Stomach (tissue), 8 donors: ENCODE measurements at regions not wholly inside any gene's neighbourhood (a gene's known extent, or its start where the extent isn't known, plus 50 kb on each side); places are given as distances from the start of the nearest gene placed in this dataset.
A peak's percentile ranks its signal among the peaks of the same experiment; 100 is the strongest.

Source experiments
- DNase-seq, 2 donors: peaks; one replicate each; pipeline versions ENCODE4 v3.0.0 to v3.0.0-alpha.2; 2013 to 2019
- H3K27ac ChIP-seq, 5 donors: fragments of 200-600 bp in 4 of 5; sonication (generic) in 4 of 5; one replicate each; pipeline ENCODE4 v1.5.1; 2013 to 2019; ENCODE audit warnings: mild to moderate bottlenecking in 1 of 5, moderate library complexity in 1 of 5
- H3K27me3 ChIP-seq, 3 donors: fragments of 200-600 bp; sonication (generic); one replicate each; pipeline ENCODE4 v1.5.1; 2017 to 2019; ENCODE audit warnings: mixed run types in 1 of 3
- H3K36me3 ChIP-seq, 4 donors: fragments of 200-600 bp; sonication (generic); 1 replicate in 3 of 4; 2 replicates in 1 of 4; pipeline ENCODE4 v1.5.1; 2016 to 2019
- H3K4me1 ChIP-seq, 4 donors: fragments of 200-600 bp; sonication (generic); one replicate each; pipeline ENCODE4 v1.5.1; 2016 to 2019
- H3K4me3 ChIP-seq, 4 donors: fragments of 200-600 bp; sonication (generic) in 3 of 4; one replicate each; pipeline ENCODE4 v1.5.1; 2016 to 2019; ENCODE audit warnings: mild to moderate bottlenecking in 1 of 4
- H3K9me3 ChIP-seq, 4 donors: fragments of 200-600 bp; sonication (generic); one replicate each; pipeline ENCODE4 v1.5.1; 2016 to 2019
- CTCF ChIP-seq, 7 experiments: fragments of 450-650 bp in 4 of 7; fragments of 200-600 bp in 3 of 7; sonication (generic) in 3 of 7; IDR thresholded peaks; one replicate each; pipeline ENCODE4 v1.5.1; 2016 to 2019; ENCODE audit warnings: antibody characterized with exemption in 7 of 7, control low read depth in 2 of 7, mild to moderate bottlenecking in 1 of 7
- EP300 ChIP-seq: sonication (generic); formaldehyde crosslinking; IDR thresholded peaks from one replicate; pipeline ENCODE4 v1.6.1; 2017; ENCODE audit warnings: antibody characterized with exemption
- POLR2A ChIP-seq, 4 donors: fragments of 450-650 bp; IDR thresholded peaks; one replicate each; pipeline ENCODE4 v1.6.1; 2016; ENCODE audit warnings: antibody characterized with exemption in 4 of 4, control low read depth in 2 of 4, mild to moderate bottlenecking in 1 of 4, moderate library complexity in 1 of 4
- POLR2AphosphoS5 ChIP-seq, 3 donors: sonication (generic); formaldehyde crosslinking; IDR thresholded peaks; one replicate each; pipeline ENCODE4 v1.6.1; 2016; ENCODE audit warnings: antibody characterized with exemption in 3 of 3
- WGBS, 5 donors: extraction: QIAGEN DNeasy Blood & Tissue Kit in 3 of 5; methylation state at CpG; one replicate each; pipeline versions ENCODE4 v1.1.5 to v1.1.7; 2013 to 2018; 5-methylcytosine and 5-hydroxymethylcytosine counted together
- intact Hi-C: fragments of 100-400 bp; cut with DNase I; formaldehyde crosslinking; loops from one replicate; pipeline ENCODE4 v1.15.1; 2023; ENCODE audit warnings: low total_unique reads
- donor health status: healthy with polysubstance abuse.
- donor health status: Bipolar disorder and iron deficiency.
- donor health status: healthy.

GRCh38 chr17:73694491-73694890, 50.2 kb upstream of the SDK2 start:
- TF ChIP-seq POLR2A (IDR thresholded peaks at IDR 0.05) (no peak), CTCF (IDR thresholded peaks at IDR 0.05) (no peak), POLR2AphosphoS5 (IDR thresholded peaks at IDR 0.05) (no peak), EP300 (no peak)
- H3K27ac ChIP-seq = no peak overlapping the region
- H3K9me3 ChIP-seq = no peaks in the 10 kb centered on the region
- H3K4me3 ChIP-seq = no peak overlapping the region
- no peak for DNase-seq
- no peaks in the 10 kb centered on the region for H3K4me1 ChIP-seq
- H3K27me3 ChIP-seq = peaks cover 0 to 14% (median 0%) of the 10 kb centered on the region in 3 donors
- 73 to 92% (median 80%) methylated on average over 2 of the region's 2 CpGs for WGBS, 5 donors
- no peaks in the 10 kb centered on the region for H3K36me3 ChIP-seq
- intact Hi-C loops = no loop called here

GRCh38 chr17:73695035-73695738, 50.9 kb upstream of the SDK2 start:
- 61 to 76% (median 64%) methylated on average over 2 of the region's 2 CpGs for WGBS, 5 donors
- Histone ChIP-seq H3K4me1 (no peaks in the 10 kb centered on the region), H3K27ac (no peak overlapping the region), H3K9me3 (no peaks in the 10 kb centered on the region), H3K4me3 (no peak overlapping the region), H3K36me3 (no peaks in the 10 kb centered on the region), H3K27me3 (peaks cover 0 to 14% (median 0%) of the 10 kb centered on the region in 3 donors)
- intact Hi-C loops = no loop called here
- TF ChIP-seq CTCF (IDR thresholded peaks at IDR 0.05) = no peak
- no peak for TF ChIP-seq POLR2AphosphoS5 (IDR thresholded peaks at IDR 0.05)
- no peak for TF ChIP-seq EP300
- TF ChIP-seq POLR2A (IDR thresholded peaks at IDR 0.05) = no peak
- no peak for DNase-seq

GRCh38 chr17:73696251-73696650, 52.0 kb upstream of the SDK2 start:
- no peak for TF ChIP-seq EP300
- no peak for TF ChIP-seq POLR2AphosphoS5 (IDR thresholded peaks at IDR 0.05)
- TF ChIP-seq POLR2A (IDR thresholded peaks at IDR 0.05) = no peak
- TF ChIP-seq CTCF (IDR thresholded peaks at IDR 0.05) = no peak
- Histone ChIP-seq H3K27ac (no peak overlapping the region), H3K4me1 (no peaks in the 10 kb centered on the region), H3K4me3 (no peak overlapping the region), H3K9me3 (no peaks in the 10 kb centered on the region), H3K27me3 (peaks cover 0 to 6% (median 0%) of the 10 kb centered on the region in 3 donors), H3K36me3 (no peaks in the 10 kb centered on the region)
- DNase-seq = no peak
- intact Hi-C loops = no loop called here
- 90 to 97% (median 92%) methylated on average over 3 of the region's 3 CpGs for WGBS, 5 donors

- no peak overlapping the region for H3K27ac ChIP-seq
- H3K4me3 ChIP-seq = no peak overlapping the region
- intact Hi-C loops = no loop called here
- no peaks in the 10 kb centered on the region for H3K4me1 ChIP-seq
- TF ChIP-seq CTCF (IDR thresholded peaks at IDR 0.05) = no peak
- TF ChIP-seq POLR2AphosphoS5 (IDR thresholded peaks at IDR 0.05) = no peak
- no peak for TF ChIP-seq POLR2A (IDR thresholded peaks at IDR 0.05)
- TF ChIP-seq EP300 = no peak
- 29 to 48% (median 35%) methylated on average over 5 of the region's 5 CpGs for WGBS, 5 donors
- H3K27me3 ChIP-seq = peaks cover 0 to 6% (median 0%) of the 10 kb centered on the region in 3 donors
- no peaks in the 10 kb centered on the region for H3K36me3 ChIP-seq
- no peaks in the 10 kb centered on the region for H3K9me3 ChIP-seq
- DNase-seq = peak in 1 of 2 donors; percentile 59
Measured at GRCh38 chr17:73697872-73698271, 53.6 kb upstream of the SDK2 start.
